Colonic mucosa (tissue), 4 donors: ENCODE measurements at regions not wholly inside any gene's neighbourhood (a gene's known extent, or its start where the extent isn't known, plus 50 kb on each side); places are given as distances from the start of the nearest gene placed in this dataset.

ENCODE experiments used
- DNase-seq: peaks from one replicate; pipeline ENCODE4 v3.0.0-alpha.2; 2020
- H3K27ac ChIP-seq: fragments of 200-600 bp; one replicate; pipeline ENCODE4 v1.8.0; 2021
- H3K27me3 ChIP-seq: fragments of 200-600 bp; one replicate; pipeline ENCODE4 v1.8.0; 2021
- H3K36me3 ChIP-seq: fragments of 200-600 bp; one replicate; pipeline ENCODE4 v1.8.0; 2021
- H3K4me1 ChIP-seq: fragments of 200-600 bp; one replicate; pipeline ENCODE4 v1.8.0; 2021; ENCODE audit warnings: mild to moderate bottlenecking
- H3K4me3 ChIP-seq: fragments of 200-600 bp; one replicate; pipeline ENCODE4 v1.8.0; 2021
- H3K9ac ChIP-seq, 2 donors: one replicate each; pipeline ENCODE4 v1.7.0; 2013; ENCODE audit warnings: control low read depth in 2 of 2, low read depth in 2 of 2, low read length in 2 of 2
- H3K9me3 ChIP-seq: fragments of 200-600 bp; one replicate; pipeline ENCODE4 v1.8.0; 2021
- CTCF ChIP-seq: fragments of 200-600 bp; IDR thresholded peaks from one replicate; pipeline ENCODE4 v1.8.0; 2022; ENCODE audit warnings: antibody characterized with exemption, mild to moderate bottlenecking
- intact Hi-C: fragments of 100-400 bp; cut with DNase I; formaldehyde crosslinking; loops from one replicate; pipeline ENCODE4 v1.14.1; 2022
- donor health status: healthy.
- donor health status: DM: no; HTN: no; CAD: no.
- donor health status: DM: no; HTN: no; CAD: no.

GRCh38 chr2:129229830-129230441, 749.5 kb upstream of the RAB6C start:
- DNase-seq = no peak
- TF ChIP-seq CTCF = no peak
- intact Hi-C loops = no loop called here
- Histone ChIP-seq H3K9me3 (no peaks in the 10 kb centered on the region), H3K27me3 (no peaks in the 10 kb centered on the region), H3K9ac (no peak overlapping the region), H3K4me3 (no peak overlapping the region), H3K36me3 (no peaks in the 10 kb centered on the region), H3K27ac (no peak overlapping the region), H3K4me1 (no peaks in the 10 kb centered on the region)

- no peak for DNase-seq
- Histone ChIP-seq H3K4me1 (no peaks in the 10 kb centered on the region), H3K4me3 (no peak overlapping the region), H3K27me3 (no peaks in the 10 kb centered on the region), H3K9ac (no peak overlapping the region), H3K9me3 (no peaks in the 10 kb centered on the region), H3K27ac (no peak overlapping the region), H3K36me3 (no peaks in the 10 kb centered on the region)
- intact Hi-C loops = no loop called here
- no peak for TF ChIP-seq CTCF
These were observed 747.5 kb upstream of the RAB6C start for GRCh38 chr2:129231924-129232323.

- intact Hi-C loops = no loop called here
These were observed 746.3 kb upstream of the RAB6C start for GRCh38 chr2:129233166-129233565.

GRCh38 chr2:129233751-129234406, 745.6 kb upstream of the RAB6C start:
- DNase-seq = no peak
- Histone ChIP-seq H3K9ac (no peak overlapping the region), H3K4me1 (no peaks in the 10 kb centered on the region), H3K36me3 (no peaks in the 10 kb centered on the region), H3K9me3 (no peaks in the 10 kb centered on the region), H3K27me3 (no peaks in the 10 kb centered on the region), H3K27ac (no peak overlapping the region), H3K4me3 (no peak overlapping the region)
- no peak for TF ChIP-seq CTCF
- intact Hi-C loops = no loop called here

More at GRCh38 chr2:129233166-129233565, 746.3 kb upstream of the RAB6C start:
- no peak overlapping the region for H3K4me3 ChIP-seq
- H3K4me1 ChIP-seq = no peaks in the 10 kb centered on the region
- no peak overlapping the region for H3K27ac ChIP-seq
- H3K27me3 ChIP-seq = no peaks in the 10 kb centered on the region
- no peak for TF ChIP-seq CTCF
- DNase-seq = no peak
- H3K9me3 ChIP-seq = no peaks in the 10 kb centered on the region
- H3K36me3 ChIP-seq = no peaks in the 10 kb centered on the region
- no peak overlapping the region for H3K9ac ChIP-seq

- no peak overlapping the region for H3K4me3 ChIP-seq
- no peaks in the 10 kb centered on the region for H3K36me3 ChIP-seq
- TF ChIP-seq CTCF = no peak
- no peak overlapping the region for H3K9ac ChIP-seq
- intact Hi-C loops = no loop called here
- DNase-seq = no peak
- no peaks in the 10 kb centered on the region for H3K4me1 ChIP-seq
- H3K27me3 ChIP-seq = no peaks in the 10 kb centered on the region
- H3K27ac ChIP-seq = no peak overlapping the region
- H3K9me3 ChIP-seq = no peaks in the 10 kb centered on the region
These were observed 742.9 kb upstream of the RAB6C start for GRCh38 chr2:129236601-129237000.
